Upper lobe of right lung (tissue), 1 donor: ENCODE measurements at regions not wholly inside any gene's neighbourhood (a gene's known extent, or its start where the extent isn't known, plus 50 kb on each side); places are given as distances from the start of the nearest gene placed in this dataset.

ENCODE experiments used
- ATAC-seq: fragments of 200-7000 bp; cut with Tn5 transposase; one replicate; pipeline ENCODE4 v1.9.1; 2020; ENCODE audit warnings: mild to moderate bottlenecking, moderate library complexity
- DNase-seq: peaks from one replicate; pipeline ENCODE4 v3.0.0-alpha.2; 2020
- H3K27ac ChIP-seq: fragments of 200-600 bp; one replicate; pipeline ENCODE4 v1.8.0; 2022
- H3K27me3 ChIP-seq: fragments of 200-600 bp; one replicate; pipeline ENCODE4 v1.8.0; 2022; ENCODE audit warnings: mild to moderate bottlenecking
- H3K36me3 ChIP-seq: fragments of 200-600 bp; one replicate; pipeline ENCODE4 v1.8.0; 2022
- H3K4me1 ChIP-seq: fragments of 200-600 bp; one replicate; pipeline ENCODE4 v1.8.0; 2022
- H3K4me3 ChIP-seq: fragments of 200-600 bp; one replicate; pipeline ENCODE4 v1.8.0; 2022; ENCODE audit warnings: mild to moderate bottlenecking
- H3K9me3 ChIP-seq: fragments of 200-600 bp; one replicate; pipeline ENCODE4 v1.8.0; 2022
- intact Hi-C: fragments of 100-400 bp; cut with DNase I; formaldehyde crosslinking; loops from one replicate; pipeline ENCODE4 v1.11.0; 2022
- TF ChIP-seq, protein P1 (sequence below): fragments of 200-600 bp; IDR thresholded peaks from one replicate; pipeline ENCODE4 v1.8.0; 2022; ENCODE audit warnings: antibody characterized with exemption
- donor health status: DM: no; HTN: yes; CAD: no; lungs with severe emphysema.

- no peak for DNase-seq
- intact Hi-C loops = no loop called here
- Histone ChIP-seq H3K4me3 (no peak overlapping the region), H3K27ac (no peak overlapping the region), H3K36me3 (peaks cover 38% of the 10 kb centered on the region), H3K9me3 (no peaks in the 10 kb centered on the region), H3K4me1 (no peaks in the 10 kb centered on the region), H3K27me3 (no peaks in the 10 kb centered on the region)
- ATAC-seq = no peak
- TF ChIP-seq, protein P1, sequence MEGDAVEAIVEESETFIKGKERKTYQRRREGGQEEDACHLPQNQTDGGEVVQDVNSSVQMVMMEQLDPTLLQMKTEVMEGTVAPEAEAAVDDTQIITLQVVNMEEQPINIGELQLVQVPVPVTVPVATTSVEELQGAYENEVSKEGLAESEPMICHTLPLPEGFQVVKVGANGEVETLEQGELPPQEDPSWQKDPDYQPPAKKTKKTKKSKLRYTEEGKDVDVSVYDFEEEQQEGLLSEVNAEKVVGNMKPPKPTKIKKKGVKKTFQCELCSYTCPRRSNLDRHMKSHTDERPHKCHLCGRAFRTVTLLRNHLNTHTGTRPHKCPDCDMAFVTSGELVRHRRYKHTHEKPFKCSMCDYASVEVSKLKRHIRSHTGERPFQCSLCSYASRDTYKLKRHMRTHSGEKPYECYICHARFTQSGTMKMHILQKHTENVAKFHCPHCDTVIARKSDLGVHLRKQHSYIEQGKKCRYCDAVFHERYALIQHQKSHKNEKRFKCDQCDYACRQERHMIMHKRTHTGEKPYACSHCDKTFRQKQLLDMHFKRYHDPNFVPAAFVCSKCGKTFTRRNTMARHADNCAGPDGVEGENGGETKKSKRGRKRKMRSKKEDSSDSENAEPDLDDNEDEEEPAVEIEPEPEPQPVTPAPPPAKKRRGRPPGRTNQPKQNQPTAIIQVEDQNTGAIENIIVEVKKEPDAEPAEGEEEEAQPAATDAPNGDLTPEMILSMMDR = no peak
Observed at GRCh38 chr19:5220361-5220760, 120.3 kb downstream of the PTPRS start.

- Histone ChIP-seq H3K4me1 (no peaks in the 10 kb centered on the region), H3K9me3 (no peaks in the 10 kb centered on the region), H3K27me3 (no peaks in the 10 kb centered on the region), H3K27ac (no peak overlapping the region), H3K36me3 (peaks cover 43% of the 10 kb centered on the region), H3K4me3 (no peak overlapping the region)
- intact Hi-C loops = no loop called here
- no peak for ATAC-seq
- DNase-seq = no peak
- TF ChIP-seq, protein P1 = no peak
Observed at GRCh38 chr19:5219551-5220304, 120.9 kb downstream of the PTPRS start.

GRCh38 chr19:5218963-5219530 is 121.6 kb downstream of the PTPRS start:
- ATAC-seq = no peak

DNA sequence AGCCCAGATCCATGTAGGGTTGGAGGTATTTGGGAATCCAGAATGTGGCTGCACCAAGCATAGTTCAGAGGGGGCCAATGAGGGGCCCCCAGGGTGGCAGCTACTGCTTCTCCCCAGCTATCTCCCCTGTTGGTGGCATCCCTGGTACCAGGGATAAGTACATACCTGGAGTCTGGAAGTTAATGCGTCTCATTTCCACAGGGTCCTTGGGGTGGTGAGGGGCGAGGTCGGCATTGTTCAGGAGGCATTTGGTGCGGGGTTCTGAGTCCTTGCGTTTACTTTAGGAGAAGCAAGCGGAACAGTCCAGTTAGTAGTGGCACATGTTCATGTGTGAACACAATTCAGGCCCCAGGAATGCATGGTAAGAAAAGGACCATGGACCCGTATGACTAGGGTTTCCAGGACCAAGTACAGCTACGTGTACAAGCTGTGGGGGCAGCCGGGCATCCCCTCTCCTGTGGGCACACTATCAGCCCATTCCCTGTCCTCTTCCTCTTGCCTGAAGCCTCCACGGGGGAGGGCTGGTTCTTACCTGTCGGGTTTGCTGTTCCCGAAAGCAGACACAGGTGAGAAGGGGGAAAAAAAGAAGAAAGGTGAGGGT is 122.3 kb downstream of the PTPRS start:
- H3K4me1 ChIP-seq = no peaks in the 10 kb centered on the region
- intact Hi-C loops = no loop called here
- ATAC-seq = no peak

More at GRCh38 chr19:5218963-5219530, 121.6 kb downstream of the PTPRS start:
- no peaks in the 10 kb centered on the region for H3K9me3 ChIP-seq
- intact Hi-C loops = no loop called here
- no peak overlapping the region for H3K4me3 ChIP-seq
- peaks cover 48% of the 10 kb centered on the region for H3K36me3 ChIP-seq
- no peak overlapping the region for H3K27ac ChIP-seq
- no peak for DNase-seq
- TF ChIP-seq, protein P1 = no peak
- no peaks in the 10 kb centered on the region for H3K4me1 ChIP-seq
- H3K27me3 ChIP-seq = no peaks in the 10 kb centered on the region

DNA sequence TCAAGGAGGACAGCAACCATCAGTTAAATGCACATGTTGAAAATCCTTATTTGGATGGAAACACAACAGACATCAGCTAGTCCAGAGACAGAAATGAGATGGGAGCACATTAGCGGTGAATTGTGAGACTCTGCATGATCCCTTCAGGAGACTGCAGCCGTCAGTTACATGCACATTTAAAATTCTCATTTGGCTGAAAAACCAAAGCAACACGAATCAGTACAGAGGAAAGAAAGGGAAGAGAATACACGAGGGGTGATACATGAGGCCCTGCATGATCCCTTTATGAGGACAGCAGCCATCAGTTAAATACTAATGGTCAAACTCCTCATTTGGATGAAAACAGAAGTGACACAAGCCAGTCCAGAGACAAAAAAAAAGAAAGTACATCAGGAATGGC is 123.4 kb downstream of the PTPRS start:
- H3K27me3 ChIP-seq = no peaks in the 10 kb centered on the region
- no peak overlapping the region for H3K27ac ChIP-seq
- no peaks in the 10 kb centered on the region for H3K4me1 ChIP-seq
- H3K9me3 ChIP-seq = no peaks in the 10 kb centered on the region
- intact Hi-C loops = no loop called here
- H3K36me3 ChIP-seq = peaks cover 61% of the 10 kb centered on the region
- ATAC-seq = no peak
- DNase-seq = no peak
- TF ChIP-seq, protein P1 = no peak
- no peak overlapping the region for H3K4me3 ChIP-seq

More for the DNA sequence above, 122.3 kb downstream of the PTPRS start:
- H3K27me3 ChIP-seq = no peaks in the 10 kb centered on the region
- H3K27ac ChIP-seq = no peak overlapping the region
- no peaks in the 10 kb centered on the region for H3K9me3 ChIP-seq
- TF ChIP-seq, protein P1 = no peak
- H3K4me3 ChIP-seq = no peak overlapping the region
- DNase-seq = no peak
- H3K36me3 ChIP-seq = peaks cover 55% of the 10 kb centered on the region
